Endothelial cell of umbilical vein (primary cell): ENCODE measurements at regions not wholly inside any gene's neighbourhood (a gene's known extent, or its start where the extent isn't known, plus 50 kb on each side); places are given as distances from the start of the nearest gene placed in this dataset.

Source experiments
- EZH2 ChIP-seq: IDR thresholded peaks from 2 replicates; pipeline ENCODE4 v1.6.1; 2012; ENCODE audit warnings: borderline replicate concordance, low read depth, mild to moderate bottlenecking, moderate library complexity, low read length, inconsistent platforms; ENCODE audit not compliant: severe bottlenecking
- FOS ChIP-seq: IDR thresholded peaks from 2 replicates; pipeline ENCODE4 v1.6.1; 2011; ENCODE audit warnings: mild to moderate bottlenecking, low read length, moderate library complexity, borderline replicate concordance; ENCODE audit not compliant: insufficient read depth
- GATA2 ChIP-seq: IDR thresholded peaks from 2 replicates; pipeline ENCODE4 v1.7.0; 2011; ENCODE audit warnings: low read depth, mild to moderate bottlenecking, moderate library complexity, mixed read lengths, low read length; ENCODE audit not compliant: insufficient read length, insufficient read depth
- JUN ChIP-seq: IDR thresholded peaks from 2 replicates; pipeline ENCODE4 v1.6.1; 2011; ENCODE audit warnings: borderline replicate concordance, low read depth; ENCODE audit not compliant: insufficient read length, insufficient read depth
- MYC ChIP-seq: IDR thresholded peaks from one replicate; pipeline ENCODE4 v1.6.1; 2011; ENCODE audit warnings: mild to moderate bottlenecking, low read depth, low read length
- POLR2A ChIP-seq: IDR thresholded peaks from 2 replicates; pipeline ENCODE4 v1.6.1; 2012; ENCODE audit warnings: low read depth, mild to moderate bottlenecking, control low read depth, low read length
- POLR2AphosphoS5 ChIP-seq: IDR thresholded peaks from 2 replicates; pipeline ENCODE4 v1.6.1; 2012; ENCODE audit warnings: low read depth, mild to moderate bottlenecking, control low read depth, low read length, moderate library complexity; ENCODE audit not compliant: insufficient read depth
- TF ChIP-seq, protein P1 (sequence below), 2 donors: IDR thresholded peaks; 1 replicate in 1 of 2; 2 replicates in 1 of 2; pipeline ENCODE4 v1.5.1; 2011; ENCODE audit warnings: low read length in 2 of 2, mild to moderate bottlenecking in 2 of 2, moderate library complexity in 2 of 2, control low read depth in 1 of 2, inconsistent platforms in 1 of 2, low read depth in 1 of 2; ENCODE audit not compliant: insufficient read depth in 1 of 2; ENCODE audit errors: extremely low read depth in 1 of 2
- TF ChIP-seq, protein P2 (sequence below): IDR thresholded peaks from 2 replicates; pipeline ENCODE4 v1.6.1; 2011; ENCODE audit not compliant: insufficient read depth, insufficient read length

- TF ChIP-seq, protein P1, sequence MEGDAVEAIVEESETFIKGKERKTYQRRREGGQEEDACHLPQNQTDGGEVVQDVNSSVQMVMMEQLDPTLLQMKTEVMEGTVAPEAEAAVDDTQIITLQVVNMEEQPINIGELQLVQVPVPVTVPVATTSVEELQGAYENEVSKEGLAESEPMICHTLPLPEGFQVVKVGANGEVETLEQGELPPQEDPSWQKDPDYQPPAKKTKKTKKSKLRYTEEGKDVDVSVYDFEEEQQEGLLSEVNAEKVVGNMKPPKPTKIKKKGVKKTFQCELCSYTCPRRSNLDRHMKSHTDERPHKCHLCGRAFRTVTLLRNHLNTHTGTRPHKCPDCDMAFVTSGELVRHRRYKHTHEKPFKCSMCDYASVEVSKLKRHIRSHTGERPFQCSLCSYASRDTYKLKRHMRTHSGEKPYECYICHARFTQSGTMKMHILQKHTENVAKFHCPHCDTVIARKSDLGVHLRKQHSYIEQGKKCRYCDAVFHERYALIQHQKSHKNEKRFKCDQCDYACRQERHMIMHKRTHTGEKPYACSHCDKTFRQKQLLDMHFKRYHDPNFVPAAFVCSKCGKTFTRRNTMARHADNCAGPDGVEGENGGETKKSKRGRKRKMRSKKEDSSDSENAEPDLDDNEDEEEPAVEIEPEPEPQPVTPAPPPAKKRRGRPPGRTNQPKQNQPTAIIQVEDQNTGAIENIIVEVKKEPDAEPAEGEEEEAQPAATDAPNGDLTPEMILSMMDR (IDR thresholded peaks at IDR 0.05; ENCODE audit: extremely low read depth in 1 of 2, insufficient read depth in 1 of 2, low read depth in 1 of 2, low read length in 2 of 2): no peak
- TF ChIP-seq POLR2A: no peak
- TF ChIP-seq, protein P2, sequence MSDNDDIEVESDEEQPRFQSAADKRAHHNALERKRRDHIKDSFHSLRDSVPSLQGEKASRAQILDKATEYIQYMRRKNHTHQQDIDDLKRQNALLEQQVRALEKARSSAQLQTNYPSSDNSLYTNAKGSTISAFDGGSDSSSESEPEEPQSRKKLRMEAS: no peak
- TF ChIP-seq JUN: no peak
- TF ChIP-seq POLR2AphosphoS5: no peak
- TF ChIP-seq MYC: no peak
- TF ChIP-seq GATA2: no peak
- no peak for TF ChIP-seq EZH2
- no peak for TF ChIP-seq FOS
Observed at GRCh38 chr5:40240671-40241070, 439.0 kb upstream of the PTGER4 start.
